Stimulated activated CD4-positive, alpha-beta T cell treated with anti-CD3 and anti-CD28 coated beads, Interleukin-1b, Interleukin-23, amount 100 ng/mL, for 4 hours (primary cell): ENCODE measurements at regions not wholly inside any gene's neighbourhood (a gene's known extent, or its start where the extent isn't known, plus 50 kb on each side); places are given as distances from the start of the nearest gene placed in this dataset.
"Not testable (repeated sequence)": the region's sequence is repeated elsewhere in the genome, so short reads cannot be mapped to it uniquely, and the experiment has no call there.

Experiments
- DNase-seq, 2 donors: peaks; one replicate each; pipeline ENCODE4 v3.0.0-alpha.2; 2020; ENCODE audit warnings: low read depth in 2 of 2

- no peak for DNase-seq
Measured at GRCh38 chr20:30484009-30484748, 773.3 kb upstream of the DEFB115 start.

DNA sequence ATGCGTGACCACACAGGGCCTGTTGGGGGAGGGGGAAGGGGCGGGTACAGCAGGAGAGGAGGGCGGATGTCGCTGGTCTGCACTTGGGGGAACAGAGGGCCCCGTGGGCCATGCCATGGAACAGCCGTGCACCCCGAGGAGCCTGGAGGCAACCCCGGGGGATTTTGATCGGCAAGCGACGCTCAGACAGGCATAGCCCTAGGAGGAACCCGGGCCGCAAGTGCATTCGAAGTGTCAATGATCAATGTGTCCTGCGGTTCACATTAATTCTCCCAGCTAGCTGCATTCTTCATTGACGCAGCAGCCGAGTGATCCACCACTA, 772.8 kb upstream of the DEFB115 start:
- no peak for DNase-seq

DNA sequence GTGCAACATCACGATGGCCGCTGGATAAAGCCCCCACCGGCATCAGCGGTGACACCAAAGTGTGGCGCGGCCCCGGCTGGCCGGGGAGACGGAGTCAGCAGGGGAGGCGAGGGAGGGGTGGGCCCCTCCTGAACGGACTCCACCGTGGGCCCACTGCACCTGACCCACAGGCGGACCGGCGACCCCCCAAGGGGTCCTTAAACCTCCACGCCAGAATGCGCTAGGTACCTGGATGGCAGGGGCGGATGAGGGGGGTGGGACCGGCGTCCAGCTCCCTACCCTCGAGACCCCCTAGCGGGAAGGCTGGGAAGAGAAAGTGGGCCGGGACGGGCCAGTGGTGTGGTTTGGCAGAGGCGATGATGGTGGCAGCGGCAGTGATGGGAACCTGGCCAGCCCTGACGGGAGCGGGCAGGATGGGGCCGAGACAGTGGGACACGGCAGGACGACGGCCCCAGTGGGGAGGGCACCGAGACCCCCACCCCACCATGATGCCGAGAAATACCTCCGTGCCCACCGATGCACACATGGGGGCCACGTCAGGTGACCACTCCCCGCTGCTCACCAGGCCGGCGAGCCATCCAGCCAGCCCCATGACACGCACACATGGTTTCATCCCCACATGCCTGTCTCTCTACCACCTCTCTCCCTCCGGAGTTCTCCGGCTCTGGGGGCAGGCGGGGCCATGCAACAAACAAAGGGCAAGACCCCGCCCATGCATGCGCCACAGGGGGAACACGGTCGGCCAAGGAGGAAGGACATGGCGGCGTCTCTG, 771.9 kb upstream of the DEFB115 start:
- DNase-seq, result no peak

DNA sequence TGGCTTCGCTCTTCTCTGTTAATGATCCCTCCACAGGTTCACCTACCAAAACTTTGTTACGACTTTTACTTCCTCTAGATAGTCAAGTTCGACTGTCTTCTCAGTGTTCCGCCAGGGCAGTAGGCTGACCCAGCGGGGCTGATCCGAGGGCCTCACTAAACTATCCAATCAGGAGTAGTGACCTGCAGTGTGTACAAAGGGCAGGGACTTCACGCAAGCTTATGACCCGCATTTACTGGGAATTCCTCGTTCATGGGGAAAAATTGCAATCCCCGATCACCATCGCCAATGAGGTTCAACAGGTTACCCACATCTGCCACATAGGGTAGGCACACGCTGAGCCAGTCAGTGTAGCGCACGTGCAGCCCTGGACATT, 771.4 kb upstream of the DEFB115 start:
- DNase-seq, result no peak

DNA sequence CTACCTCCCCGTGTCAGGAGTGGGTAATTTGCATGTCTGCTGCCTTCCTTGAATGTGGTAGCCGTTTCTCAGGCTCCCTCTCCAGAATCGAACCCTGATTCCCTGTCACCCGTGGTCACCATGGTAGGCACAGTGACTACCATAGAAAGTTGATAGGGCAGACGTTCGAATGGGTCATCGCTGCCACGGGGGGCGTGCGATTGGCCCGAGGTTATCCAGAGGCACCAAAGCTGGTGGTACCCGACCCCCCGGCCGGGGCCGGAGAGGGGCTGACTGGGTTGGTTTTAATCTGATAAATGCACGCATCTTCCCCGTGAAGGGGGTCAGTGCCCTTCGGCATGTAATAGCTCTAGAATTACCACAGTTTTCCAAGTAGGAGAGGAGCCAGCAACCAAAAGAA, 770.0 kb upstream of the DEFB115 start:
- DNase-seq, result not testable (repeated sequence)

DNA sequence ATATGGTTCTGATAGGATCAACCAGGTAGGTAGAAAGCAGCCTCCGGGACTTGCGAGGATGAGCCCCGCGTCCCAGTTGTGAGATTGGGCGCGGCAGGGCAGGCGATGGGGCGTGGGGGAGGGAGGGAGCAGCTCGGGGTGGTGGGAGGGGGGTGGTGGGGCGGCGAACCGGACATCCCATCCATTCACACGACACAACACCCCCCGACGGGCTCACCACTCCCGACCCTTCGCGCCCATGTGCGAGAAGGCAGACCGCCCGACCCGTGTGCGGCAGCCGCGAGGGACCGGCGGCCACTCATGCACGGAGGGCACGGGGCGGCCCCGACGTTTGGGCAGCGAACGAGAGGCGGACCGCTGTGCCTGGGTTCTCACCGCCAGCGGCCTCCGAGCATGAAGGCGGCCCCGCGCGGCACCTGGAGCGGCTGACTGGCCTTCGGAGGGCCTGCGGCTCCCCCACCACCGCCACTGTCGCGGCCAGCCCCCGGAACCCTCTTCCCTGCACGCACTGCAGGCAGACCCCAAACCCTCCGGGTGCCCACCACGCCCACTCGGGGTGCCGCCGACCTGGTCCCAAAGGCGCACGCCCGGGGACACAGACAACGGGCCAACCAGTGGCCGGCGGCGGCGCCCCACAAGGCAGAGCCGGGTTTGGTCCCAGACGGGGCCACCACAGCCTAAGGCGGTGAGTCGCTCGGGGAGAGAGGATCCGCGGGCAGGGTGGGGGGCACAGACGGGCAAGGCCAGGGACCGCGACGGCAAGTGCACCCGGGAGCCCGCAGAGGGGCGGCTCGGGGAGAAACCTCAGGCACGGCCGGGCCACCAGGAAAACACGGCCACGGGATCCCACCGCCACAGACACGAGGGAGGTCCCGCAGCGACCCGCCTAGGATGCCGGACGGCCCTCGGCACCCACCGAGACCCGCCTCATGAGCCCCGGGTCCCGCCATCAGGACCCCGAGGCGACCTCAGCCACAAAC, 769.2 kb upstream of the DEFB115 start:
- no peak for DNase-seq

GRCh38 chr20:30488941-30489613, 768.4 kb upstream of the DEFB115 start:
- DNase-seq, result no peak

- DNase-seq, result no peak
Measured at GRCh38 chr20:30489614-30490003, 767.9 kb upstream of the DEFB115 start.

DNA sequence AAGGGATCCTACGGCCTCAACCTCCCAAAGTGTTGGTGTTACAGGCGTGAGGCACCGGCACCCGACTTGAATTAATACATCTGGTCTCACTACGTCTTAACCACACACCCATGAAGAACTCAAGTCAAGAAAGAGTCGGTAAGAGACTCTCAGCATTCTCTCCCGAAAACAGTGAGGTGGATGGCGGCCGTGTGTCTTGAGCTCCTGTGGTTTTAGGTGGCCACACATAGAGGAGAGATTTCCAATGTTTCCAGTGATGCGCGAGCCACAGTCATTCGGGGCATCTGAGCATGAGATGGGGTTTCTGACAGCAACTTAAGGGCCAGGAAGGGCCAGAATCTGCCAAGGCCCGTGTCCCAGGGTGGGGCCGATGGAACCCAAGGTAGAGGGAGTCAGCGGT, 766.4 kb upstream of the DEFB115 start:
- DNase-seq, result no peak

DNA sequence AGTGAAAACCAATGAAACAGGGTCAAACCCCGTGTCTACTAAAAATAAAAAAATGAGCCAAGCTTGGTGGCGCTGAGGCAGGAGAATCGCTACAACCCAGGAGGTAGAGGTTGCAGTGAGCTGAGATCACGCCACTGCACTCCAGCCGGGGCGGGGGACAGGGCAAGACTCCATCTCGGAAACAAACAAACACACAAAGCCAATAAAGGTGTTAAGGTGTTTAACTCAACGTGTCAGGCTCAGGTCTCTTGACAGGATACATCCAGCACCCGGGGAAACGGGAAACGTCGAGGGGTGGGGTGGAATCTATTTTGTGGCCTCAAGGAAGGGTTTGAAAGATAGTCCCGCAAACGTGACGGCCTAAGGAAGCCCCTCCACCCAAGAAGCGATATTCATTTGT, 760.8 kb upstream of the DEFB115 start:
- not testable (repeated sequence) for DNase-seq

DNA sequence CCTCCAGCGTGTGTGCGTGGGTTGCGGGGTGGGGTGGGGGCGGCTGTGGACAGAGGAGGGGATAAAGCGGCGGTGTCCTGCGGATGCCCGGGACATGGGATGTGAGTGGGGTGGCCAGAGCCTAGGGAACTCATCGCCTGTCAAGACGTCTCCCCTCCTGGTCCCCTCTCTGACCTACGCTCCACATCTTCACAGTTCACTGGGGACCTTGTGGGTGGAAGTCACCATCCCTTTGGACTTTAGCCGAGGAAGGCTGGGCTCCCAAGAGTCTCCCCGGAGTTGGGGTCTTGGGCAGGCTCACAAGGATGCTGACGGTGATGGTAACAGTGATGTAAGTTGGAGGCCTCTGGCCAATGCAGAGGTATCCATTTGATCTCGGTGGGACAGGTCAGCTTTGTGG, 760.3 kb upstream of the DEFB115 start:
- not testable (repeated sequence) for DNase-seq

DNA sequence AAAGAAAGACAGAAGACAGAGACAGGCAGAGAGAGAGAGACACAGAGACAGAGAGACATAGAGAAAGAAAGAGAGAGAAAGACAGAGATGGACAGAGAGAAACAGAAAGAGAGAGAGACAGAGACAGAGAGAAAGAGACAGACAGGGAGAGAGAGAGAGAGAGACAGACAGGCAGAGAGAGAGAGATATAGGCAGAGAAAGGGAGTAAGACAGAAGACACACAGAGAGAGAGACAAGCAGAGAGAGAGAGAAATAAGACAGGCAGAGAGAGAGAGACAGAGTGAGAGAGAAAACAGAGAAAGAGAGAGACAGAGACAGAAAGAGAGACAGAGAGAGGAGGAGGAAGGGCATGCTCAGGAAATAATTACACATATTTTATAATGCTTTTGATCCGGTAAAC, 758.3 kb upstream of the DEFB115 start:
- DNase-seq, result no peak

DNA sequence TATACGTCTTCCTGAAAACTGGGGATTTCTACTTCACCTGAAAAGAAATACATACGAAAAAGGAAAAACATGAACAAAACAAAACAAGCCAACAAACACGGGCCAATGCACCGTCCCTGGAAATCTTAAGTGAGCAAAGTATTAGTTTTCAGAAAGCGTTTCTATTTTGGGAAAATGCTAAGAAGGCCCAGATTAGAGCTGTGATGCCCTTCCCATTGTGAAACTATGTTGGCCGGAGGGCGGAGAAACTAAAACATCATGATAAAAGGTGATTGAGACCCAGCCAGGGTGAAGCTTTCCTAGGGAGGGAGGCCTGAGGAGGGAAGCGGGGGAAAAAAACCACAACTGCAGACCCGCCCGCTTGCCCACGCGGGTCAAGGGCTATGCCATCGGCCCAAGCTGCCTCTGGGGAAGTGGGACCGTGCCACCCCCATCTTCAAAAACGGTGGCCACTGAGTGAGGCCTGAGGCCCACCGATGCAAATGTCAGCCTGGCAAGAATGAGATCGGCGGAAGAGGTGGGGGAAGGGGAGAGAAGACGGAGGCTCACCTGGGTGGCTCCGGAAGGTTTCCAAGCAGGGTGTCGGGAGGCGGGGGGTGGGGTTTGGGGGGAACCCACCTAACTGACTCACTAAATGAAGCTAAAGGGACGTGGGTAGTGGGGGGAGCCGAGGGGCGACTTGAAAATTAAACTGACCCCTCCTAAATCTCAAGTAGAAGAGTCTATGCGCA, 757.6 kb upstream of the DEFB115 start:
- DNase-seq, result not testable (repeated sequence)

DNA sequence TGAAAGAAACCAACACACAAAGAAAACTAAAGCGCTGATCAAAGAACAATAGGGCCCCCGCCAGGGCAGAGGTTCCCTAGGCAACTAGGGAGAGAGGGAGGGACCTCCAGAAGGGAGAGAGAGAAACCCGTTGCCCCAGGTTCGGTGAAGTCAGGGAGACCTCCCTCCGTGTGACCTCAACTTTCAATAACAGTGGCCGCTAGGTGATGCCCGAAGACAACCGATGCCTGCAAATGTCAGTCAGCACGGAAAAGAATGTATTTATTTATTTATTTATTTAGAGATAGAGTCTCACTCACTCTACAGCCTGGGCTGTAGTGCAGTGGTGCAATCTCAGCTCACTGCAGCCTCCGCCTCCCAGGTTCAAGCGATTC, 757.0 kb upstream of the DEFB115 start:
- DNase-seq, result not testable (repeated sequence)

DNA sequence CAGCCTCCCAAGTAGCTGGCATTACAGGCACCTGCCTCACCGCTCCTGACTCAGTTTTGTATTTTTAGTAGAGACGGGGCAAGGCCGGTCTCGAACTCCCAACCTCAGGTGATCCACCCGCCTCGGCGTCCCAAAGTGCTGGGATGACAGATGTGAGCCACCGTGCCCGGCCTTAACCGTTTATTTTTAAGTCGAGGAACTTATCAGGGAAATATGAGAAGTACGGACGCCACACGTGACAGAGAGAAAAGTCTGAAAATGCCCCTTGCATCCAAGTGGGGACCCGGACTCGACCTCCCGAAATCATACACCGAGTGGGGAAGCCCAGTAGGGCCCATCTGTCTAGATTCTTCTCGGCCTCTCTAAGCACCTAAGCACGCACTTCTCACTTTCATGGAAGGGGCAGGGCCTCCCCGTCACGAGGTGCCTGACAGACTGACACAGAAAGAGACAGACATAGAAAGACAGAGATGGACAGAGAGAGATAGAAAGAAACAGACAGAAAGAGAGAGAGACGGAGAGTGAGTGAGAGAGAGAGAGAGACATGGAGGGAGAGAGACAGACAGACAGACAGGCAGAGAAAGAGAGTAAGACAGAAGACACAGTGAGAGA, 756.5 kb upstream of the DEFB115 start:
- no peak for DNase-seq

DNA sequence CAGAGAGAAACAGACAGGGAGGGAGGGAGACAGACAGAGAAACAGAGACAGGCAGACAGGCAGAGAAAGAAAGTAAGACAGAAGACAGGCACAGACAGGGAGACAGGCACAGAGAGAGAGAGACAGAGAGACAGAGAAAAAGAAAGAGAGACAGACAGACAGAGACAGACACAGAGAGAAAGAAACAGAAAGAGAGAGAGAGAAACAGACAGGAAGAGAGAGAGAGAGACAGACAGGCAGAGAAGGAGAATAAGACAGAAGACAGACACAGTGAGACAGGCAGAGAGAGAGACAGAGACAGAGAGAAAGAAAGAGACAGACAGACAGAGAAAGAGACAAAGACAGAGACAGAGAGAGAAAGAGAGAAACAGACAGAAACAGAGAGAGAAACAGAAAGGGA, 754.8 kb upstream of the DEFB115 start:
- DNase-seq, result no peak

DNA sequence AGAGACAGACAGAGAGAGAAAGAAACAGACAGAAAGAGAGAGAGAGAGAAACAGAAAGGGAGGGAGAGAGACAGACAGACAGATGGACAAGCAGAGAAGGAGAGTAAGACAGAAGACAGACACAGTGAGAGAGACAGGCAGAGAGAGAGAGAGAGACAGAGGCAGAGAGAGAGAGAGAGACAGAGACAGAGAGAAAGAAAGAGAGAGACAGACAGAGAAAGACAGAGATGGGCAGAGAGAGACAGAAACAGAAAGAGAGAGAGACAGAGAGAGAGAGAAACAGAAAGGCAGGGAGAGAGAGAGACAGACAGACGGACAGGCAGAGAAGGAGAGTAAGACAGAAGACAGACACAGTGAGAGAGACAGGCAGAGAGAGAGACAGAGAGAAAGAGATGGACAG, 754.3 kb upstream of the DEFB115 start:
- DNase-seq, result not testable (repeated sequence)

DNA sequence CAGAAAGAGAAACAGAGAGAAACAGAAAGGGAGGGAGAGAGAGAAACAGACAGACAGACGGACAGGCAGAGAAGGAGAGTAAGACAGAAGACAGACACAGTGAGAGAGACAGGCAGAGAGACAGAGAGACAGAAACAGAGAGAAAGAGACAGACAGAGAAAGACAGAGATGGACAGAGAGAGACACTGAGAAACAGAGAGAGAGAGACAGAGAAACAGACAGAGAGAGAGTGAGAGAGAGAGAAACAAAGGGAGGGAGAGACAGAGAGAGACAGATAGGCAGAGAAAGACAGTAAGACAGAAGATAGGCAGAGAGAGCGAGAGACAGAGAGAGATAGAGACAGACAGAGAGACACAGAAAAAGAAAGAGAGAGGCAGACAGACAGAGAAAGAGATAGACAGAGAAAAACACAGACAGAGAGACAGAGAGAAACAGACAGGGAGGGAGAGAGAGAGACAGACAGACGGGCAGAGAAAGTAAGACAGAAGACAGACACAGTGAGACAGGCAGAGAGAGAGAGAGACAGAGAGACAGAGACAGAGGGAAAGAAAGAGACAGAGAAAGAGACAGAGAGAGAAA, 753.4 kb upstream of the DEFB115 start:
- no peak for DNase-seq

DNA sequence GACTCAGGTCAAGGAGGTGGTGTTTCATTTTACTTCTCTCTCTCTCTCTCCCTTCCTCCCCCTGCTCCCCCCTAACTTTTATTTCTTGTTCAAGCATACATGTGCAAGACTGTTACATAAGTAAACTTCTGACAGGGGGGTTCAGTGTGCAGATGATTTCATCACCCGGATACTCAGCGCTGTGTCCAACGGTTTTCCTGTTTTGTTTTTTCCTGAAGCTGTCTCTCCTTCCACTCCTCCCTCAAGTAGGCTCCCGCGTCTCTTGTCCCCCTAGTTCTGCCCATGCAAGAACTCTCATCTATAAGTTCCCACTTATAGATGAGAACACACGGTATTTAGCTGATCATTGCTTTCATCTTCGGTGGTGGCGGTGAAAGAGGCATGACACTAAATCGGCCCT, 751.9 kb upstream of the DEFB115 start:
- no peak for DNase-seq

DNA sequence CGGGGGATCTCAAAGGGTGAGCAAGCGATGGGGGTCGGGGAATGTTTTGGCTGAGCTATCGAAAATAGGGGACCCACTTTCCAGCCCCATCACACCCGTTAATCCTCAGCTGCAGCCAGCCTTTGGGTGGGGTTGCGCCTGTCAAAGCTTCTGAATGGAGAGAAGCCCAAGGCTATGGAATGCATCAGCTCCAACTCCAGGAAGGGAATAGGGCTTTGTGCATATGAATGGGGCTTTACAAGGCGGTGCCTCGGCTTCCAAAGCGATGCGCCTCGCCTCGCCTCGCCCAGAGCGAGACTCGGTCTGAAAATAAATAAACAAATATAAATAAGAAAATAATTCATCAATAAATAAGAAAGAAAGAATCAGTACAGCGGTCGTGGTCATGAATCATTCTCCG, 751.4 kb upstream of the DEFB115 start:
- DNase-seq, result no peak
